ENCODE measurements at regions not wholly inside any gene's neighbourhood (a gene's known extent, or its start where the extent isn't known, plus 50 kb on each side); places are given as distances from the start of the nearest gene placed in this dataset.

- H3K9ac ChIP-seq (replicated peaks; ENCODE audit: extremely low read depth, insufficient read depth, low read length): no peak overlapping the region
- H3K4me3 ChIP-seq (replicated peaks in 1 of 3; ENCODE audit: insufficient read depth in 1 of 3, low read depth in 1 of 3, low read length in 3 of 3): no peak overlapping the region
- DNase-seq (ENCODE audit: low read depth, low spot score) (no peak), FAIRE-seq (no peak)
- intact Hi-C loops (cut with micrococcal nuclease) (no loop called here), dilution Hi-C loops (cut with MboI; ENCODE audit: extremely low pct_ligation_motif_present, low sequenced_read_pairs) (no loop called here)
- H3K4me2 ChIP-seq (ENCODE audit: insufficient read depth, low read length): no peak overlapping the region
- no TSS peak for BruUV-seq (replicated peaks)
- no peaks in the 10 kb centered on the region for H4K20me1 ChIP-seq (replicated peaks; ENCODE audit: control insufficient read depth, extremely low read depth, insufficient read depth, low read length)
- CTCF ChIA-PET: no interaction called here
- no peak overlapping the region for H3K27ac ChIP-seq (ENCODE audit: insufficient read depth, low read depth, low read length)
- no peaks in the 10 kb centered on the region for H3K9me3 ChIP-seq (replicated peaks; ENCODE audit: control insufficient read depth, insufficient read depth, low read length)
- H3K36me3 ChIP-seq (ENCODE audit: control insufficient read depth in 2 of 2, extremely low read depth in 1 of 2, insufficient read depth in 2 of 2, low read length in 2 of 2): no peaks in the 10 kb centered on the region
- H3K4me1 ChIP-seq (ENCODE audit: control insufficient read depth, extremely low read depth, insufficient read depth, low read length): no peaks in the 10 kb centered on the region
- H3K9me1 ChIP-seq (replicated peaks; ENCODE audit: control insufficient read depth, extremely low read depth, insufficient read depth, low read length): no peaks in the 10 kb centered on the region
- peaks cover 0 to 2% of the 10 kb centered on the region in 2 experiments for H3K27me3 ChIP-seq (ENCODE audit: control insufficient read depth in 2 of 2, insufficient read depth in 2 of 2, low read length in 2 of 2)
- POLR2A ChIA-PET: no interaction called here
- no peaks in the 10 kb centered on the region for H3K79me2 ChIP-seq (ENCODE audit: control insufficient read depth, insufficient read depth, low read length)
- TF ChIP-seq POLR2AphosphoS5 (IDR thresholded peaks at IDR 0.05; ENCODE audit: insufficient read depth, low read depth, low read length) (no peak), POLR2A (IDR thresholded peaks at IDR 0.05; ENCODE audit: low read depth, low read length) (no peak), FOS (IDR thresholded peaks at IDR 0.05; ENCODE audit: borderline replicate concordance, insufficient read depth, low read length) (no peak), EZH2 (IDR thresholded peaks at IDR 0.05; ENCODE audit: borderline replicate concordance, low read depth, low read length, severe bottlenecking) (no peak), JUN (IDR thresholded peaks at IDR 0.05; ENCODE audit: borderline replicate concordance, insufficient read depth, insufficient read length, low read depth) (no peak), MYC (IDR thresholded peaks at IDR 0.05; ENCODE audit: low read depth, low read length) (no peak), GATA2 (IDR thresholded peaks at IDR 0.05; ENCODE audit: insufficient read depth, insufficient read length, low read depth, low read length) (no peak), MAX (IDR thresholded peaks at IDR 0.05; ENCODE audit: insufficient read depth, insufficient read length) (no peak), CTCF (IDR thresholded peaks at IDR 0.05; ENCODE audit: extremely low read depth in 1 of 2, insufficient read depth in 1 of 2, low read depth in 1 of 2, low read length in 2 of 2) (no peak)
- H2AFZ ChIP-seq (ENCODE audit: low read depth, low read length): no peak overlapping the region
These were observed 214.1 kb downstream of the KLF6 start for GRCh38 chr10:3570855-3571266.
